ENCODE measurements at regions not wholly inside any gene's neighbourhood (a gene's known extent, or its start where the extent isn't known, plus 50 kb on each side); places are given as distances from the start of the nearest gene placed in this dataset.

DNA sequence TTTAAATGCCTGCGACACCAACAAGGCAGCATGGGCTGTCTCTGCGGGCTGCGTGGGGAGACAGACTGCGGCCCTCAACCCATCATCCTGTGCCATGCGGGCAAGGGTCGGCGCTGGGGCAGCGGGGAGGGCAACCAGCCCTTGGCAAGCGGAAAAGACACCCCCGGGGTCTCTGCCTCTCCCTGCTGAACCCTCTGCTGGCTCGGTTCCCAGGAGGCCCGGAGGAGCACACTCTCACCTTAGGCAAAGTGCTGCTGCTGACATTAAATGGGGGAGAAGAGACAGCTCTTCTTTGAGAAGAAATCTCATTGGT is 129.6 kb upstream of the PPP1R26 start:
- H3K4me1 ChIP-seq (ENCODE audit: control extremely low read depth in 1 of 4, control insufficient read depth in 4 of 4, insufficient read depth in 4 of 4, low read length in 3 of 4), result no peaks in the 10 kb centered on the region
- no peaks in the 10 kb centered on the region for H3K36me3 ChIP-seq (ENCODE audit: control insufficient read depth in 4 of 4, insufficient read depth in 4 of 4, low read length in 3 of 4)
- H3K27ac ChIP-seq (ENCODE audit: insufficient read depth in 1 of 2, low read depth in 1 of 2, low read length in 2 of 2, poor library complexity in 1 of 2, severe bottlenecking in 2 of 2), result no peak overlapping the region
- no peak overlapping the region for H3K4me3 ChIP-seq (ENCODE audit: control insufficient read depth in 1 of 7, extremely low read depth in 1 of 7, insufficient read depth in 4 of 7, low read depth in 2 of 7, low read length in 6 of 7)
- no peak for DNase-seq
- POLR2A ChIA-PET, result no interaction called here
- CTCF ChIA-PET, result interaction anchor here (1.0 kb wide), 1 partner anchor 10 kb away, joined by 3 read pairs; no protein-coding TSS in a partner anchor
- WGBS (ENCODE audit: insufficient coverage), result 88% methylated on average over 12 of the region's 12 CpGs
- peaks cover 0 to 29% (median under 1%) of the 10 kb centered on the region in 5 experiments for H3K27me3 ChIP-seq (replicated peaks in 2 of 5; ENCODE audit: control insufficient read depth in 4 of 5, insufficient read depth in 5 of 5, low read length in 4 of 5)
- H3K9me3 ChIP-seq (ENCODE audit: control extremely low read depth in 1 of 5, control insufficient read depth in 4 of 5, insufficient read depth in 2 of 5, low read depth in 1 of 5, low read length in 4 of 5), result no peaks in the 10 kb centered on the region

- Histone ChIP-seq H3K4me1 (ENCODE audit: control extremely low read depth in 1 of 4, control insufficient read depth in 4 of 4, insufficient read depth in 4 of 4, low read length in 3 of 4) (no peaks in the 10 kb centered on the region), H3K27ac (ENCODE audit: insufficient read depth in 1 of 2, low read depth in 1 of 2, low read length in 2 of 2, poor library complexity in 1 of 2, severe bottlenecking in 2 of 2) (no peak overlapping the region), H3K4me3 (ENCODE audit: control insufficient read depth in 1 of 7, extremely low read depth in 1 of 7, insufficient read depth in 4 of 7, low read depth in 2 of 7, low read length in 6 of 7) (no peak overlapping the region), H3K27me3 (replicated peaks in 2 of 5; ENCODE audit: control insufficient read depth in 4 of 5, insufficient read depth in 5 of 5, low read length in 4 of 5) (peaks cover 0 to 9% (median 0%) of the 10 kb centered on the region in 5 experiments), H3K36me3 (ENCODE audit: control insufficient read depth in 4 of 4, insufficient read depth in 4 of 4, low read length in 3 of 4) (no peaks in the 10 kb centered on the region), H3K9me3 (ENCODE audit: control extremely low read depth in 1 of 5, control insufficient read depth in 4 of 5, insufficient read depth in 2 of 5, low read depth in 1 of 5, low read length in 4 of 5) (no peaks in the 10 kb centered on the region)
- POLR2A ChIA-PET, result no interaction called here
- no peak for DNase-seq
- CTCF ChIA-PET, result no interaction called here
- WGBS (ENCODE audit: insufficient coverage), result 99% methylated on average over 12 of the region's 14 CpGs
These were observed 125.6 kb upstream of the PPP1R26 start for GRCh38 chr9:135353935-135354334.

- ChIA-PET CTCF (no interaction called here), POLR2A (no interaction called here)
- WGBS (ENCODE audit: insufficient coverage), result 93% methylated on average over 19 of the region's 19 CpGs
- no peak overlapping the region for H3K27ac ChIP-seq (ENCODE audit: insufficient read depth in 1 of 2, low read depth in 1 of 2, low read length in 2 of 2, poor library complexity in 1 of 2, severe bottlenecking in 2 of 2)
- no peaks in the 10 kb centered on the region for H3K4me1 ChIP-seq (ENCODE audit: control extremely low read depth in 1 of 4, control insufficient read depth in 4 of 4, insufficient read depth in 4 of 4, low read length in 3 of 4)
- DNase-seq, result no peak
- H3K4me3 ChIP-seq (ENCODE audit: control insufficient read depth in 1 of 7, extremely low read depth in 1 of 7, insufficient read depth in 4 of 7, low read depth in 2 of 7, low read length in 6 of 7), result no peak overlapping the region
- H3K36me3 ChIP-seq (ENCODE audit: control insufficient read depth in 4 of 4, insufficient read depth in 4 of 4, low read length in 3 of 4), result no peaks in the 10 kb centered on the region
- H3K9me3 ChIP-seq (ENCODE audit: control extremely low read depth in 1 of 5, control insufficient read depth in 4 of 5, insufficient read depth in 2 of 5, low read depth in 1 of 5, low read length in 4 of 5), result no peaks in the 10 kb centered on the region
- peaks cover 0 to 4% (median 0%) of the 10 kb centered on the region in 5 experiments for H3K27me3 ChIP-seq (replicated peaks in 2 of 5; ENCODE audit: control insufficient read depth in 4 of 5, insufficient read depth in 5 of 5, low read length in 4 of 5)
These were observed 124.0 kb upstream of the PPP1R26 start for GRCh38 chr9:135355521-135356011.

GRCh38 chr9:135356021-135356420 is 123.6 kb upstream of the PPP1R26 start:
- Histone ChIP-seq H3K27me3 (replicated peaks in 2 of 5; ENCODE audit: control insufficient read depth in 4 of 5, insufficient read depth in 5 of 5, low read length in 4 of 5) (peaks cover 0 to 3% (median 0%) of the 10 kb centered on the region in 5 experiments), H3K27ac (ENCODE audit: insufficient read depth in 1 of 2, low read depth in 1 of 2, low read length in 2 of 2, poor library complexity in 1 of 2, severe bottlenecking in 2 of 2) (no peak overlapping the region), H3K4me1 (ENCODE audit: control extremely low read depth in 1 of 4, control insufficient read depth in 4 of 4, insufficient read depth in 4 of 4, low read length in 3 of 4) (no peaks in the 10 kb centered on the region), H3K36me3 (ENCODE audit: control insufficient read depth in 4 of 4, insufficient read depth in 4 of 4, low read length in 3 of 4) (no peaks in the 10 kb centered on the region), H3K4me3 (ENCODE audit: control insufficient read depth in 1 of 7, extremely low read depth in 1 of 7, insufficient read depth in 4 of 7, low read depth in 2 of 7, low read length in 6 of 7) (no peak overlapping the region), H3K9me3 (ENCODE audit: control extremely low read depth in 1 of 5, control insufficient read depth in 4 of 5, insufficient read depth in 2 of 5, low read depth in 1 of 5, low read length in 4 of 5) (no peaks in the 10 kb centered on the region)
- no peak for DNase-seq
- WGBS (ENCODE audit: insufficient coverage), result 96% methylated on average over 17 of the region's 26 CpGs
- POLR2A ChIA-PET, result no interaction called here
- CTCF ChIA-PET, result no interaction called here

GRCh38 chr9:135356796-135357195 is 122.8 kb upstream of the PPP1R26 start:
- Histone ChIP-seq H3K4me1 (ENCODE audit: control extremely low read depth in 1 of 4, control insufficient read depth in 4 of 4, insufficient read depth in 4 of 4, low read length in 3 of 4) (no peaks in the 10 kb centered on the region), H3K27me3 (replicated peaks in 2 of 5; ENCODE audit: control insufficient read depth in 4 of 5, insufficient read depth in 5 of 5, low read length in 4 of 5) (peaks cover 0 to 3% (median 0%) of the 10 kb centered on the region in 5 experiments), H3K27ac (ENCODE audit: insufficient read depth in 1 of 2, low read depth in 1 of 2, low read length in 2 of 2, poor library complexity in 1 of 2, severe bottlenecking in 2 of 2) (no peak overlapping the region), H3K4me3 (ENCODE audit: control insufficient read depth in 1 of 7, extremely low read depth in 1 of 7, insufficient read depth in 4 of 7, low read depth in 2 of 7, low read length in 6 of 7) (no peak overlapping the region), H3K9me3 (ENCODE audit: control extremely low read depth in 1 of 5, control insufficient read depth in 4 of 5, insufficient read depth in 2 of 5, low read depth in 1 of 5, low read length in 4 of 5) (no peaks in the 10 kb centered on the region), H3K36me3 (ENCODE audit: control insufficient read depth in 4 of 4, insufficient read depth in 4 of 4, low read length in 3 of 4) (no peaks in the 10 kb centered on the region)
- 89% methylated on average over 5 of the region's 5 CpGs for WGBS (ENCODE audit: insufficient coverage)
- no peak for DNase-seq
- POLR2A ChIA-PET, result interaction anchor here (0.6 kb wide), 1 partner anchor 235 kb away, joined by 3 read pairs; no protein-coding TSS in a partner anchor
- CTCF ChIA-PET, result interaction anchor here (0.6 kb wide), 1 partner anchor 56 kb away, joined by 3 read pairs; no protein-coding TSS in a partner anchor

GRCh38 chr9:135357863-135358551 is 121.6 kb upstream of the PPP1R26 start:
- DNase-seq, result no peak
- H3K9me3 ChIP-seq (ENCODE audit: control extremely low read depth in 1 of 5, control insufficient read depth in 4 of 5, insufficient read depth in 2 of 5, low read depth in 1 of 5, low read length in 4 of 5), result no peaks in the 10 kb centered on the region
- H3K27me3 ChIP-seq (replicated peaks in 2 of 5; ENCODE audit: control insufficient read depth in 4 of 5, insufficient read depth in 5 of 5, low read length in 4 of 5), result no peaks in the 10 kb centered on the region
- H3K4me1 ChIP-seq (ENCODE audit: control extremely low read depth in 1 of 4, control insufficient read depth in 4 of 4, insufficient read depth in 4 of 4, low read length in 3 of 4), result no peaks in the 10 kb centered on the region
- no peak overlapping the region for H3K27ac ChIP-seq (ENCODE audit: insufficient read depth in 1 of 2, low read depth in 1 of 2, low read length in 2 of 2, poor library complexity in 1 of 2, severe bottlenecking in 2 of 2)
- no peaks in the 10 kb centered on the region for H3K36me3 ChIP-seq (ENCODE audit: control insufficient read depth in 4 of 4, insufficient read depth in 4 of 4, low read length in 3 of 4)
- POLR2A ChIA-PET, result no interaction called here
- CTCF ChIA-PET, result no interaction called here
- 83% methylated on average over 22 of the region's 24 CpGs for WGBS (ENCODE audit: insufficient coverage)
- H3K4me3 ChIP-seq (ENCODE audit: control insufficient read depth in 1 of 7, extremely low read depth in 1 of 7, insufficient read depth in 4 of 7, low read depth in 2 of 7, low read length in 6 of 7), result no peak overlapping the region

DNA sequence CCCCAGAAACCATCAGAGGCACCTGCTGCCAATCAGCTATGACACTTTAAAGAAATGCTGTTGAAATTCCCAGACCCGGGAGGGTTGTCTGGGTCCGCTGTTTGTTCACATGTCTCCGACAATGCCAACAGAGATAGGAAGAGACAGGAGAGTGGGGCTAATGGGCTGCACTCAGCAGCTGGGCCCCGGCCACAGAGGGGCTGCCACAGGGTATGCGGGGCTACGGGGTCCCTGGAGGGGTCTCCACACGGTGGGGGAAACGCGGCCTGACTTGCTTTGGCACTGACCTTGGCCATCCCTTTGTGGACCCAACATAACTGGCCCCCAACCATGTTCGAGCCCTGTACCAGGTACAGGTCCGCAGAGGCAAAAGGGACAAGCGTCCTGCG is 121.0 kb upstream of the PPP1R26 start:
- DNase-seq, result no peak
- POLR2A ChIA-PET, result no interaction called here
- Histone ChIP-seq H3K27me3 (replicated peaks in 2 of 5; ENCODE audit: control insufficient read depth in 4 of 5, insufficient read depth in 5 of 5, low read length in 4 of 5) (peaks cover 0 to 2% (median 0%) of the 10 kb centered on the region in 5 experiments), H3K9me3 (ENCODE audit: control extremely low read depth in 1 of 5, control insufficient read depth in 4 of 5, insufficient read depth in 2 of 5, low read depth in 1 of 5, low read length in 4 of 5) (peaks cover 0 to under 1% (median 0%) of the 10 kb centered on the region in 5 experiments), H3K4me1 (ENCODE audit: control extremely low read depth in 1 of 4, control insufficient read depth in 4 of 4, insufficient read depth in 4 of 4, low read length in 3 of 4) (no peaks in the 10 kb centered on the region), H3K27ac (ENCODE audit: insufficient read depth in 1 of 2, low read depth in 1 of 2, low read length in 2 of 2, poor library complexity in 1 of 2, severe bottlenecking in 2 of 2) (no peak overlapping the region), H3K36me3 (ENCODE audit: control insufficient read depth in 4 of 4, insufficient read depth in 4 of 4, low read length in 3 of 4) (no peaks in the 10 kb centered on the region), H3K4me3 (ENCODE audit: control insufficient read depth in 1 of 7, extremely low read depth in 1 of 7, insufficient read depth in 4 of 7, low read depth in 2 of 7, low read length in 6 of 7) (no peak overlapping the region)
- CTCF ChIA-PET, result no interaction called here
- WGBS (ENCODE audit: insufficient coverage), result 96% methylated on average over 13 of the region's 13 CpGs
